Left ventricle myocardium superior (tissue), 1 donor: ENCODE measurements at regions not wholly inside any gene's neighbourhood (a gene's known extent, or its start where the extent isn't known, plus 50 kb on each side); places are given as distances from the start of the nearest gene placed in this dataset.

Source experiments
- ATAC-seq: fragments of 200-7000 bp; cut with Tn5 transposase; one replicate; pipeline ENCODE4 v1.9.1; 2020; ENCODE audit warnings: mild to moderate bottlenecking, moderate library complexity
- DNase-seq: peaks from one replicate; pipeline ENCODE4 v3.0.0-alpha.2; 2020
- intact Hi-C: fragments of 100-400 bp; cut with micrococcal nuclease; formaldehyde crosslinking; loops from one replicate; pipeline ENCODE4 v1.11.0; 2022
- donor health status: DM: no; HTN: yes; CAD: no; lungs with severe emphysema.

GRCh38 chr5:110361471-110361870, 365.0 kb downstream of the TMEM232 start:
- ATAC-seq: no peak
- intact Hi-C loops: no loop called here

GRCh38 chr5:110362261-110362660, 364.2 kb downstream of the TMEM232 start:
- intact Hi-C loops: no loop called here
- ATAC-seq (no peak), DNase-seq (no peak)

More at GRCh38 chr5:110361471-110361870, 365.0 kb downstream of the TMEM232 start:
- DNase-seq: no peak

- DNase-seq (no peak), ATAC-seq (no peak)
- intact Hi-C loops: no loop called here
Measured at GRCh38 chr5:110366716-110367115, 359.8 kb downstream of the TMEM232 start.
